ENCODE measurements at regions not wholly inside any gene's neighbourhood (a gene's known extent, or its start where the extent isn't known, plus 50 kb on each side); places are given as distances from the start of the nearest gene placed in this dataset.

DNA sequence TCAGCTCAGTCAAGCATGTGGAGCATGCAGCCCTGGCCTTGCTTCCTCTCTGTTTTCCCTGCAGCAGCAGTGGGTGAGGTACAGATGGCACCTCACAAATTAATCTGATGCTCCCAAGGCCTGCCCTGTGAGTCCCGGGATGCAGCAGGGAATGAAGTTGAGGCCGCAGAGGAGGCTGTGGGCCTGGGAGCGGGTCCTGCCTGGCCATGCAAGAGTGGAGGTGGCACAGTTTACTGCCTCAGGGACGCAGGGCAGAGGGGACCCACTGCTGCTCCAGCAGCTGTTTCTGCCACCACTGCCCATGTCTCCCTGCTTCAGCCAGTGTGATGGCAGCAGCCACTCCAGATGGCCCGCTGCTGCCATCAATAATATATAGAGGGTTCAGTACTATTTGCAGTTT is 474.6 kb downstream of the EPHA5 start:
- no peak overlapping the region for H3K9ac ChIP-seq (replicated peaks in 1 of 4; ENCODE audit: extremely low read depth in 1 of 4, low read depth in 3 of 4, low read length in 3 of 4)
- H3K23ac ChIP-seq (ENCODE audit: insufficient read length): no peak overlapping the region
- H2AFZ ChIP-seq (ENCODE audit: low read length): no peak overlapping the region
- H4K20me1 ChIP-seq (replicated peaks in 1 of 2; ENCODE audit: control insufficient read depth in 1 of 2, insufficient read depth in 2 of 2, low read length in 2 of 2): no peaks in the 10 kb centered on the region
- H2BK12ac ChIP-seq (ENCODE audit: low read depth, low read length): no peak overlapping the region
- peak overlapping the region; percentile 25; the same call in 1 of the 2 replicates for H4K8ac ChIP-seq (ENCODE audit: extremely low read depth, insufficient read depth, low read length)
- no peak overlapping the region for H3K4ac ChIP-seq (replicated peaks; ENCODE audit: insufficient read length, low read depth, low read length)
- H3K4me1 ChIP-seq (replicated peaks in 1 of 4; ENCODE audit: control insufficient read depth in 3 of 4, insufficient read depth in 4 of 4, low read length in 3 of 4): no peaks in the 10 kb centered on the region
- no peak overlapping the region for H2BK20ac ChIP-seq (ENCODE audit: low read length)
- no peaks in the 10 kb centered on the region for H3K23me2 ChIP-seq (ENCODE audit: low read depth, low read length)
- no peak overlapping the region for H2BK15ac ChIP-seq (ENCODE audit: low read length)
- H3K14ac ChIP-seq (ENCODE audit: insufficient read length): no peak overlapping the region
- no peak overlapping the region for H3K4me2 ChIP-seq (ENCODE audit: insufficient read depth in 1 of 2, low read depth in 2 of 2, low read length in 2 of 2)
- POLR2A ChIA-PET (ENCODE audit: partially characterized antibody): no interaction called here
- no peak for DNase-seq (ENCODE audit: low read depth in 1 of 2, low spot score in 2 of 2)
- no peak overlapping the region for H3K4me3 ChIP-seq (ENCODE audit: extremely low read depth in 1 of 4, insufficient read depth in 2 of 4, low read depth in 3 of 4, low read length in 4 of 4)
- no peaks in the 10 kb centered on the region; a peak in 1 of 4 replicates for H3K9me3 ChIP-seq (ENCODE audit: insufficient read depth in 2 of 2, low read depth in 1 of 2, low read length in 1 of 2)
- H3K79me2 ChIP-seq (ENCODE audit: control insufficient read depth in 1 of 2, insufficient read depth in 2 of 2, low read length in 2 of 2): no peaks in the 10 kb centered on the region
- no peak overlapping the region for H2AK5ac ChIP-seq (ENCODE audit: low read depth, low read length)
- H4K91ac ChIP-seq (replicated peaks; ENCODE audit: insufficient read length, low read length): no peak overlapping the region
- no peak overlapping the region for H2BK120ac ChIP-seq (replicated peaks; ENCODE audit: low read depth, low read length)
- H3K79me1 ChIP-seq (ENCODE audit: low read depth, low read length): no peaks in the 10 kb centered on the region
- WGBS, 2 experiments (ENCODE audit: extremely low coverage in 1 of 2, insufficient coverage in 1 of 2, insufficient read length in 1 of 2, insufficient replicate concordance in 2 of 2, low coverage in 1 of 2, low lambda C conversion rate in 2 of 2, missing lambda C conversion rate in 1 of 2): 92% methylated on average over 5 of the region's 5 CpGs; no CpG with 5 or more reads in 1 of the 2 experiments
- H4K5ac ChIP-seq (ENCODE audit: insufficient read length, low read depth, low read length): no peak overlapping the region
- H3K18ac ChIP-seq (ENCODE audit: extremely low read depth, low read length): no peak overlapping the region
- FAIRE-seq: no peak
- H3K56ac ChIP-seq (replicated peaks; ENCODE audit: insufficient read length, low read depth, low read length): no peak overlapping the region
- no peaks in the 10 kb centered on the region for H3K36me3 ChIP-seq (ENCODE audit: control insufficient read depth in 2 of 4, insufficient read depth in 4 of 4, low read length in 3 of 4)
- CTCF ChIA-PET (ENCODE audit: partially characterized antibody): no interaction called here
- H3K27me3 ChIP-seq (replicated peaks in 1 of 4; ENCODE audit: control insufficient read depth in 3 of 4, extremely low read depth in 1 of 4, insufficient read depth in 3 of 4, low read length in 3 of 4): no peaks in the 10 kb centered on the region
- no peak overlapping the region for H3K27ac ChIP-seq (ENCODE audit: low read depth, low read length)
- no peak overlapping the region for H2BK5ac ChIP-seq (ENCODE audit: low read depth, low read length)
- TF ChIP-seq TEAD4 (IDR thresholded peaks at IDR 0.05; ENCODE audit: low read depth, low read length) (no peak), FOSL1 (IDR thresholded peaks at IDR 0.05; ENCODE audit: insufficient read depth, low read depth, low read length) (no peak), ZNF274 (IDR thresholded peaks at IDR 0.05; ENCODE audit: borderline replicate concordance, extremely low read depth, low read length) (no peak), JUND (IDR thresholded peaks at IDR 0.05; ENCODE audit: low read length) (no peak), BRCA1 (IDR thresholded peaks at IDR 0.05; ENCODE audit: low read depth, low read length) (no peak), RAD21 (IDR thresholded peaks at IDR 0.05 in 1 of 2, conservative IDR thresholded peaks at IDR 0.05 in 1 of 2; ENCODE audit: low read depth in 2 of 2, low read length in 2 of 2) (no peak), BACH1 (IDR thresholded peaks at IDR 0.05; ENCODE audit: low read length) (no peak)
- TF ChIP-seq, protein P1, sequence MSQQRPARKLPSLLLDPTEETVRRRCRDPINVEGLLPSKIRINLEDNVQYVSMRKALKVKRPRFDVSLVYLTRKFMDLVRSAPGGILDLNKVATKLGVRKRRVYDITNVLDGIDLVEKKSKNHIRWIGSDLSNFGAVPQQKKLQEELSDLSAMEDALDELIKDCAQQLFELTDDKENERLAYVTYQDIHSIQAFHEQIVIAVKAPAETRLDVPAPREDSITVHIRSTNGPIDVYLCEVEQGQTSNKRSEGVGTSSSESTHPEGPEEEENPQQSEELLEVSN (IDR thresholded peaks at IDR 0.05): no peak
